ENCODE measurements at regions not wholly inside any gene's neighbourhood (a gene's known extent, or its start where the extent isn't known, plus 50 kb on each side); places are given as distances from the start of the nearest gene placed in this dataset.

DNA sequence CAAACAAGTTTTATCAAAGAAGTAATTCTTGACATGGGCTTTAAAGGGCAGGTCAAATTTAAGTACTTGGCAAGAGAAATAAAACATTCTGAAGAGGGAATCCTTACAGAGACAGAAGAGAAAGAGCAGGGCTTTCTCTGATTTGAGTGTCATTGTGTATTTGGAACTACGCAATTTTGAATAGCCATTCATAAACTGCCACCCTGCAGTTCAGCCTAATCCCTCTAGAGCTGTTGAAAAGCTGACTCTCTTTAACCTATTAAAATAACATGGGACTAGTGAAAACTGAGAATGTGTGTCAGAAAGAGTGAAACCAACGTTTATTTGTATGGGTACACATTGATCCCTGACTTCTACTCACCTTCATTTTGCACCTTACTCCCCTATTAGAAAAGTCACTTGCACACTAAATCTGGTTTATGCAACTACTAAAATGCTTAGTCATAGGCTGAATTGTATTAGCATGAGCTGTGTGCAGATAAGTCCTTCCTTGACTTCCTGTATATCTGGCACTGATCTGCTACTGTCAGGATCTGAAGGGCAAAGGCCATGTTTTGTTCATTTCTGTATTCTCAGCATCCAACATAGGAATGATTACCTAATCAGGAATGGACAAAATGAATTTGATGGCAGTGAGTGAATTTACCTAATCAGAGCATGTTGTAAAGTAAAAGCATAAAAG is 458.9 kb downstream of the NOVA1 start:
- no peak for DNase-seq (ENCODE audit: low spot score)
- TF ChIP-seq, protein P1, sequence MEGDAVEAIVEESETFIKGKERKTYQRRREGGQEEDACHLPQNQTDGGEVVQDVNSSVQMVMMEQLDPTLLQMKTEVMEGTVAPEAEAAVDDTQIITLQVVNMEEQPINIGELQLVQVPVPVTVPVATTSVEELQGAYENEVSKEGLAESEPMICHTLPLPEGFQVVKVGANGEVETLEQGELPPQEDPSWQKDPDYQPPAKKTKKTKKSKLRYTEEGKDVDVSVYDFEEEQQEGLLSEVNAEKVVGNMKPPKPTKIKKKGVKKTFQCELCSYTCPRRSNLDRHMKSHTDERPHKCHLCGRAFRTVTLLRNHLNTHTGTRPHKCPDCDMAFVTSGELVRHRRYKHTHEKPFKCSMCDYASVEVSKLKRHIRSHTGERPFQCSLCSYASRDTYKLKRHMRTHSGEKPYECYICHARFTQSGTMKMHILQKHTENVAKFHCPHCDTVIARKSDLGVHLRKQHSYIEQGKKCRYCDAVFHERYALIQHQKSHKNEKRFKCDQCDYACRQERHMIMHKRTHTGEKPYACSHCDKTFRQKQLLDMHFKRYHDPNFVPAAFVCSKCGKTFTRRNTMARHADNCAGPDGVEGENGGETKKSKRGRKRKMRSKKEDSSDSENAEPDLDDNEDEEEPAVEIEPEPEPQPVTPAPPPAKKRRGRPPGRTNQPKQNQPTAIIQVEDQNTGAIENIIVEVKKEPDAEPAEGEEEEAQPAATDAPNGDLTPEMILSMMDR (IDR thresholded peaks at IDR 0.05), result no peak
- no peak for ATAC-seq (ENCODE audit: low FRiP score)

DNA sequence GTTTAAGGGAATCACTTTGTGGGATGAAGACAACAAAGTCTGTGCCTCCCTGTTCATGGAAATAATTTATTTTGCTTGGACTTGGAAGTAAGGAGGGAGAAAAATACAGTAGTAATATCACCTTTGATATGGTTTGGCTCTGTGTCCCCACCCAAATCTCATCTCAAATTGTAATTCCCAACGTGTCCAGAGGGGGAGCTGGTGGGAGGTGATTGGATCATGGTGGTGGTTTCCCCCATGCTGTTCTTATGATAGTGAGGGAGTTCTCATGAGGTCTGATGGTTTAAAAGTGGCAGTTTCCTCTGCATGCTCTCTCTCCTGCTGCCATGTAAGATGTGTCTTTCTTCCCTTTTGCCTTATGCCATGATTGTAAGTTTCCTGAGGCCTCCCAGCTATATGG is 460.7 kb downstream of the NOVA1 start:
- DNase-seq (ENCODE audit: low spot score) (no peak), ATAC-seq (ENCODE audit: low FRiP score) (no peak)
- TF ChIP-seq, protein P1 (IDR thresholded peaks at IDR 0.05), result no peak

DNA sequence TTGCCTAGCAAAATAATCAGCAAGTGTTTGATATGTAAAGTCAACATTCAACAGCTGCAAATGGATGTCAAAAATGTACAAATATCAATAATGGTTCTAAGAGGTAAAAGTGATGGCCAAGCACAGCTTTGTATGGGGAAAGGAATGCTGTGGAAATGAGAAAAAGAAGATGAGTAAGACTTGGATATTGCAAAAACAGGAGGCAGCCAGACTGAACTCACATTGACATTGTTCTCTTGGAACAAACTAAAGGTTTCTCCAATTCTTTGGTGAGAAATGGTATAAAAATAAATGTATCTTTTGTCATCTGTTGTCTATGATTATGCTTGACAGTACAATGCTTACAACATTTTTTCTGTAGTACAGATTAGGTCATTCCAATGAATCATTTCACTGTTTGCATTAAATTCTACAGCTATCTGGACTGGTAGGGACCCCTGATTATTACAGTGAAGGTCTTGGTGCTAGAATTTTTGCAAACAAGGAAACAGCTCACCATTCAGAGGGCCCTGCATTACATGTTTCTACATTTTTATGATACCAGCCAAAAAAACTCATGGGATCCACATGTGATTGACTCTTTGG is 465.7 kb downstream of the NOVA1 start:
- ATAC-seq (ENCODE audit: low FRiP score), result no peak
- TF ChIP-seq, protein P1 (IDR thresholded peaks at IDR 0.05), result no peak
- DNase-seq (ENCODE audit: low spot score), result no peak

DNA sequence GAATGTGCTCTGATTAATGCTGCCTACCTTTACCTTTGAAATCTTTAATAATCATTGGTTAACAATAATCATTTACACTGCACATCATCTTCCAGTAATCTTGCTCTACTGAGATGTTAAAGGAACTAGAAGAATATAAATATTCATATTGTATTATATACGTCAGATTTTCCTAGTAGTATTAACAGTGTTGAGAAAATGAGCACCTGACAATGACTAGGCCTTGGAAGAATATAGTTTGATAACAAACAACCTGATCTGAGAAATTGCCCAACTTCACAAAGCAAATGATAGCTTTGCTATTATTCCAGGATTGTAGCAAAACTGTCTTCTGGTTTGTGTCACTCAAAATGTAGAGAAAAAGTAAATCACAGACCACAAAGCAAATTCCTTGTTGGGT is 467.1 kb downstream of the NOVA1 start:
- DNase-seq (ENCODE audit: low spot score), result no peak
- no peak for ATAC-seq (ENCODE audit: low FRiP score)
- TF ChIP-seq, protein P1 (IDR thresholded peaks at IDR 0.05), result no peak

DNA sequence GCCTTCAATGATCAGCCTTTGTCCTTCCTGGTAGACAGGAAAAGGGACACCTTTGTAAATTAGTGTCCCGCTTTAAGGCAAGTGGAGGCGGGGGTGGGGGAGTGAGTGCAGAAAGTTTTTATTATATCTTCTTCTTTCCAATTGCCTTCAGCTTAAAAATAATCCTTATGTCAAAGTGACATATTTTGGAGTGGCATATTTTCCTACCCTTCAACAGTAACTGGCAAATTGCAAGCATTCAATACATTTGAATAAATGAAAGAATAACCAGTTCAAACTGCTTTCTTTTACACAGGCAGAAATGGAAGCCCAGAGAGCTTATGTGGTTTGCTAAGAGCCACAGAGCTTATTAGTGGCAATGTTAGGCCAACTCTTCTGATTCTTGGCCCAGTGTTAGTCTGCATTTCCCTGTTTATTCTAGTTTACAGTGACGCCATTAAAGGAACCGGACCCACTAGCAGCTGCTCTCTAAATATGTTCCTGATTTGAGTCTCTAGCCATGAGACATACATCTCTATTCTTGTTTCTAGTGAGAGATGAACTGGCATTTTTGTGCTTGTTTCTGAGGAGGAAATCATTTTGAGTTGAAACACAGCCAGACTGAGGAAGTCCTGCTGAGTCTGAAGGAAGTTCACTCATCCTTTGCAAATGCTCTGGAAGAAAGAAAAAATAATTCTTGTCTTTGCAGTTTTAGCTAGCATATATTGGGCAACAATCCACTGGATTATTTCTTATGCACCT is 468.7 kb downstream of the NOVA1 start:
- ATAC-seq (ENCODE audit: low FRiP score), result no peak
- no peak for DNase-seq (ENCODE audit: low spot score)
- TF ChIP-seq, protein P1 (IDR thresholded peaks at IDR 0.05), result no peak

DNA sequence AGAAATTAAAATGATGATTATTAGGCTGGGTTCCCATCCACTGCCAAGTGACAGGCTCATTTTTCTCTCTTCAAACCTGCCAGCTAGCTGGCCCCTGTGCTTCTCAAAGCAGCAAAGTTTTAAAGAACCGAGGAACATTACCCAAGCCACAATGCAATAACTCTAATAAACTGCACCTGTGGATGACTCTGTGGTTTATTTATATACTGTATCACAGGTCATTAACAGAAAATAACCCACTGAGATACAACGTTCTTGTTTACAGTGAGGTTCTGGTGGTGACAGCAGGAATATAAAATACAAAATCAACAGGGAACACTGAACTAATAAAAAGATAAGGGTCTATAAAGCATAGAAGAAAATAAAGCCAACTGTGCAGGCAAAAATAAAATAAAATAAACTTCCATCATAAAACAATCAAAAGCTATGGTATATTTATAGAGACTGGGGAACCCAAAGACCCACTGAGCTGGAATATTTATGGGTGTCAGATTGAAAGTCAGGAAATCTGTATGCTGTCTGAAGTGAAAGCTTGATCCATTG is 472.9 kb downstream of the NOVA1 start:
- no peak for ATAC-seq (ENCODE audit: low FRiP score)
- TF ChIP-seq, protein P1 (IDR thresholded peaks at IDR 0.05), result no peak
- DNase-seq (ENCODE audit: low spot score), result no peak

Measured in omental fat pad (tissue), 3 donors.